Left kidney (tissue), 1 donor: ENCODE measurements at regions not wholly inside any gene's neighbourhood (a gene's known extent, or its start where the extent isn't known, plus 50 kb on each side); places are given as distances from the start of the nearest gene placed in this dataset.
"Not testable (repeated sequence)": the region's sequence is repeated elsewhere in the genome, so short reads cannot be mapped to it uniquely, and the experiment has no call there.

Experiments
- DNase-seq: peaks from one replicate; pipeline ENCODE4 v3.0.0-alpha.2; 2013

GRCh38 chr12:43252585-43252984, 299.4 kb downstream of the ADAMTS20 start:
- no peak for DNase-seq

DNA sequence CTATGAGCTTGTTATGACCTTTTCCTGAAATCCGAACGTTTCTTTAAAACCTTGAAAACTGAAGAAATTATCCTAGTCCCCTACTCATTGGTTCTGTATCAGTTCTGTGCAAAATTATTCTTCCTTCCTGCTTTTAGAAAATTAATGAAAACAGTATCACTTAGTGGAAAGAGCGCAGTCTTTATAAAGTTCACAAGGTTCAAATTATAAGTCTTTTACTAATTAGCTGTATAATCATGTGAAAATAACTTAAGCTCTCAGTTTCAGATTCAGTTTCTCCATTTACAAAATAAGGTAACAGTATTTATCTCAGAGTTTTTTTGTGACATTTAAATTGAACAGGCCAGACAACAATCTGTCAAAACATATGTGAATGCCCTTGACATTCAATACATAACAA, 306.1 kb downstream of the ADAMTS20 start:
- DNase-seq, result no peak

DNA sequence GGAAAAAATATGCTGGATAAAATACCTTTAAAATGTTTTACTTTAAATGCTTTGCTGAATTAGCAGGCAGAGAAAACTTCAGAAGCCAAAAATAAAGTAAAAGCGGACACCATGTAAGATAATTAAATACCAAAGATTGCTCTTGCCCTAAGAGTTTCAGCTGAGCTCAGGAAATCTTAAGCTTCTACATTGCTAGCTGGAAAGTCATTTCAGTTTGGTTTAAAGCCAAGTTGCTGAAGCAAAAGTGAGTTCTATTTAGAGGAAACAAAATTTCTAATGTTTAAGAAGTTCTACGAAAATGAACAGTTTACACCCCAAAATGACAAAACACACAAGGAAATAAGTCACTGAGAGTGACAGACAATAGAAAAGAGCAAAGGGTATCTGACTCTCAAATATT, 310.0 kb downstream of the ADAMTS20 start:
- no peak for DNase-seq

GRCh38 chr12:43238281-43238680, 313.7 kb downstream of the ADAMTS20 start:
- no peak for DNase-seq

DNA sequence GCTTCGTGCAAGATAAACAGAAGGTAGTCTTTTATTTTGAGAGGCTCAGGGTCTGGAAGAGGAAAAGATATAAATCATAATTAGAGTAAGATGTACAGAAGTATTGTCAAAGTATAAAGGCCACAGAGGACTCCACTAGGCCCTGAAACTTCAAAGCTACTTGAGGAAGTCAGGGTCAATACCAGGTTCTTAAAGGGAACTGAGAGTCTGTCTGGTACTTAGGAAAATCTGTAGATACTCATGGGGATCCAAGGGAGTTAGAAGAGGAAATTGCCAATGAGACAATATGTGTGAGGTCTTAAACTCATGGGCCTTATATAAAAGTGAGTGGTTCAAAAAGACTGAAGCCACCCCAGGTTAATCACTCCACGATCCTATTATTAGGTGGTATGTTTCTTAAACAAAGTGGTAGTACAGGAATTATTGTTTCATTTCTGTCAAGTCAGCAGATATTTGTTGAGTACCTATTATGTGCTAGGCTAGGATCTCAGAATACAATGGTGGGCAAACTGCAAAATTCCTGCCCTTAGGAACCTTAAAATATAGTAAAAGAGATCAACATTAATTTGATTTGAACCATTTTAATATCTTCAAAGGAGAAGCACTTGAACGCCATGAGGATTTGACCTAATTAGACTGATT, 314.6 kb downstream of the ADAMTS20 start:
- no peak for DNase-seq

DNA sequence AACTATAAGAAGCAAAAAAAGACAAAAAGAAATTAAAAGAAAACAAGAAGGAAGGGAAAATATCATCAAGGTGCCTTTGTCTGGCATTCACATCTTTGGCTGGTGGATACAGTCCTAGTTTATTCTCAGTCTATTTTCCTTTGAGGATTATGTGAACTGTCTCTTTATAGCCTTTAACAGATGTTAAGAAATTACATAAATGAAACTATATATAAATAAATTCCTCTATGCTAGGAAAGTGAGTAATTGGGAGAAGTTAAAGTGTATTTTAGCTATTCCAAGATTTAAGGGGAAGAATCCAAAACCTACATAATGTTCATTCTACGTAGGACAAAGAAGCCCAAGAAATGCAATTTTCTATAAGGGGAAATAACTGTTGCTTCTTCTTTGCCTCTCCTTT, 316.3 kb downstream of the ADAMTS20 start:
- no peak for DNase-seq

GRCh38 chr12:43233861-43234260, 318.1 kb downstream of the ADAMTS20 start:
- no peak for DNase-seq

- DNase-seq, result no peak
Observed at GRCh38 chr12:43226151-43226550, 325.9 kb downstream of the ADAMTS20 start.

GRCh38 chr12:43224190-43224805, 327.7 kb downstream of the ADAMTS20 start:
- DNase-seq, result not testable (repeated sequence)

DNA sequence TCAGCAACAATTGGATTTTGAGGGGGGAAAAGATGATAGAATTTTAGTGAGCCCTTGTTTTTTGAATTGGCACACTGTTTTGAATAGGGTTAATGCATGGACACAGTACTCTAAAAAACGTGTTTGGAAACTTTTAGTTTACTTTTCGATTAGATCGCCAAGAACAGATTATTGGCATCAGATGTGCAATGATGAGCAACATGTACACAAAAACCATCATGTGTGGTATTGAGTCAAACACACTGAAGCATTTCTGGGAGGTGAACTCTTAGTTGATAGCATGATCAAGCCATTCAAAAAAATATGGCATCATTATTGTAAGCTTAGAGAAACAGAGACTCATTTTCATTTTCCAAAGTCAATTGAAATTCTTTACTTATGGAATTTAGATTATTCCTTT, 329.2 kb downstream of the ADAMTS20 start:
- DNase-seq, result no peak

- DNase-seq, result no peak
Observed at GRCh38 chr12:43221216-43221615, 330.8 kb downstream of the ADAMTS20 start.

GRCh38 chr12:43216490-43216889, 335.5 kb downstream of the ADAMTS20 start:
- DNase-seq, result no peak

GRCh38 chr12:43214166-43214565, 337.8 kb downstream of the ADAMTS20 start:
- DNase-seq, result no peak

DNA sequence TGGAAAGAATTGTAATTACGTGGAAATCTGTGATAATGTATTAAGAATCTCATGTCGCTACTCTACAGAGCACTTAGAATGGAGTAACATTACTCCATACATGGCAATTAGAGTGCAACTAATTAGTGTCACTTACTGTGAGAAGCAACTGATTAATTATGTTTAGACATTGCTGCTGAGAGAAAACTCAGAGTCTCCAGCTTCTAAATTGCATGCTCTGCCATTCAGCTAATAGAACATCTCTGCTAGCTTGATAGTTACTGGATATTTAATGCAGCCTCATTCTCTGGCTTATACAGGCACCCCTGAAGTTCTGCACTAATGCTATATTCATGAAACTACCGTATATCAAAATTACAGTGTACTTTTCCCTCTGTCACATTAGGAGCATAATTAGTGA, 338.4 kb downstream of the ADAMTS20 start:
- DNase-seq, result no peak

- DNase-seq, result peak; percentile 33
Observed at GRCh38 chr12:43210485-43211192, 341.4 kb downstream of the ADAMTS20 start.

DNA sequence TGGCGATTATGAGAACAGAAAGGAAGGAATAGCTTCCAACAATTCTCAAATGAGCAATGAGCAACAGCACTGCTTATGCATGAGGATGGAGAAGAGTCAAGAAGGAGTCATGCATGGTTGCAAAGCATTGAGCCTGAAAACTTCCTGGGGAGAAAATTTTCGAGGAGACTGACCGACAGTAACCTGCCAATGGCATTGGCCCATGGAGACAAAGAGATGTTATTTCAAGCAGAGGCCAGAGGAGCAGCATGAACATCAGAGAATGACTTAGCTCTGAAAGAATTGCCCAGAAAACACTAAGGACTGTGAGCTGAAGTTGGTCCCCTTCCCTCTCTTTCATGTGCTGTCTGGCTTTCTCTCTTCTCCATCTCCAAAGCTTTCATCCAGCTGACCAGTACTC, 343.4 kb downstream of the ADAMTS20 start:
- DNase-seq, result no peak

DNA sequence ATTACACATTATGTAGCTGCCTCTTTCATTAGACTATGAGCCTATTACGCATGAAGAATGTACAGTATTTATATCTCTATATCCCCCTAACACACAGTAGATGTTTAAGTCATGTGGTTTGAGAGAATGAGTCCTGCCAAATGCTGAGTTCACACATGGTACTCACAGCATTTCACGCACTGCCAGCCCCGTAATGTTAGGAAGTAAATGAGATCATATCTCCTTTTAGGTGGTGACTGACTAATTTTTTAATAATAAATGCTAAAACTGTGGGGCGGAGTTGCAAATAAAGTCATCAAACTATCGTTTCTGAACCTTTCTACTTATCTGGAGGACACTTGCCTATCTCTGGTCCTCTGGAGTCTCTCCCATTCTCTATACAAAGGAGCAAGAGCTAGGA, 343.8 kb downstream of the ADAMTS20 start:
- no peak for DNase-seq

DNA sequence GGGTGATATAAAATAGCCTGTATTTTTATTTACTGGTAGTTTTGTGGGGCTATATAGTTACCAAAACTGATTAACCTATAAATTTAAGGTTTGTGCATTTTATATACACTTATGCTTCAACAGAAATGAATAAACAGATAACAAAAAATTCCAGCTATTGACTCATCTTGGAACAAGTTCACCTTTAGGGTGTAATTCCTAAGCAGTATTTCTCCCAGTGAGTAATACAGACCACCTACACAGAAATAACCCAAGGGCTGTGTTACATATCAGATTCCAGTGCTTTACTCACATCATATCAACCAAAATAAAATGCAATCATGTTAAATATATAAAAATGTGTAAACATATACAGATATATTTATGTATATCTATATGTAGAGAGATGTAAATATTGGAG, 345.6 kb downstream of the ADAMTS20 start:
- no peak for DNase-seq

GRCh38 chr12:43198608-43199007, 353.4 kb downstream of the ADAMTS20 start:
- DNase-seq, result no peak

DNA sequence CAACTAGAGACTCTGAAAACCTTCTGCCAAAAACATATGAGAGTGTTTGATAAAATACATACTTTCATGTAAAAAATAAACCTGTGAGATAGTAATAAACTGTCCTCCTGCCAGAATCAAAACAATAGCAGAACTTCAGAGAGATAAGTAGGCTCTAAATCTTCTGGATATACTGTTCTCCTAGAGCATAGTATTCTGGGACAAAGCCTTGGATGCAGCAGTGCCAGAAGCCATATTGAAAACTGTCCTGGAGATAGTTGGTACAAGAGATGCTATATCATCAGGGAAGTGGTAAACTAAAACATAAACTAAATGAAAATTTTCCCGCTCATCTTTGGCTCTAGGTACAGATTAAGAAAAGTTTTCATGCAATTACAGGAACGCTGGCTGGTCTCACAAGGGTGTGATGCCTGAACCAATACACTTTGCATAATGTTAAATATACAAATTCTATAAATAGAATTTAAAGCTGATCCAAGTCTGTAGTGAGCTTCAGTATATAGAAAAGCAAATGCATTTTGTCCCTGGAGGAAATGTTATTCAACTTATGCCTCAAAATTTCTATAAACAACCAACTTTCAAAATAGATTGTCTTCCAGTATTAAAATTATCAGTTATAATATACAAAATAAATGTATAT, 355.6 kb downstream of the ADAMTS20 start:
- DNase-seq, result no peak

GRCh38 chr12:43193096-43193495, 358.9 kb downstream of the ADAMTS20 start:
- not testable (repeated sequence) for DNase-seq

DNA sequence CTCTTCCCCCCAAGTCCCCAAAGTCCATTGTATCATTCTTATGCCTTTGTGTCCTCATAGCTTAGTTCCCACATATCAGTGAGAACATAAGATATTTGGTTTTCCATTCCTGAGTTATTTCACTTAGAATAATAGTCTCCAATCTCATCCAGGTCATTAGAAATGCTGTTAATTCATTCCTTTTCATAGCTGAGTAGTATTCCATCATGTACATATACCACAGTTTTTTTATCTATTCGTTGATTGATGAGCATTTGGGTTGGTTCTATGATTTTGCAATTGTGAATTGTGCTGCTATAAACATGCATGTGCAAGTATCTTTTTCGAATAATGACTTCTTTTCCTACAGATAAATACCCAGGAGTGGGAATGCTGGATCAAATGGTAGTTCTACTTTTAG, 359.6 kb downstream of the ADAMTS20 start:
- DNase-seq, result not testable (repeated sequence)

- no peak for DNase-seq
Observed at GRCh38 chr12:43180242-43180641, 371.8 kb downstream of the ADAMTS20 start.
